GM23248 (cell line): ENCODE measurements at regions not wholly inside any gene's neighbourhood (a gene's known extent, or its start where the extent isn't known, plus 50 kb on each side); places are given as distances from the start of the nearest gene placed in this dataset.

Experiments used
- EZH2 ChIP-seq: fragments of 200-600 bp; sonication (generic); IDR thresholded peaks from 2 replicates; pipeline ENCODE4 v1.6.1; 2018; ENCODE audit warnings: antibody characterized with exemption, mild to moderate bottlenecking; ENCODE audit not compliant: insufficient read depth, poor library complexity, severe bottlenecking
- EZH2phosphoT487 ChIP-seq: fragments of 200-600 bp; sonication (generic); IDR thresholded peaks from 2 replicates; pipeline ENCODE4 v1.6.1; 2018; ENCODE audit warnings: antibody characterized with exemption, moderate library complexity, mild to moderate bottlenecking, low read depth; ENCODE audit not compliant: insufficient read depth

- TF ChIP-seq EZH2 = no peak
- TF ChIP-seq EZH2phosphoT487 = no peak
These were observed 149.3 kb downstream of the TGFB2 start for GRCh38 chr1:218494449-218494852.
